H1 (cell line): ENCODE measurements at regions not wholly inside any gene's neighbourhood (a gene's known extent, or its start where the extent isn't known, plus 50 kb on each side); places are given as distances from the start of the nearest gene placed in this dataset.

Source experiments
- CHD2 ChIP-seq: IDR thresholded peaks from 2 replicates; pipeline ENCODE4 v1.6.1; 2012; ENCODE audit warnings: low read length, improper control_type of control experiment
- GABPA ChIP-seq: IDR thresholded peaks from 2 replicates; pipeline ENCODE4 v1.6.1; 2011; ENCODE audit warnings: mild to moderate bottlenecking, low read length, moderate library complexity, borderline replicate concordance; ENCODE audit not compliant: insufficient read depth
- KDM1A ChIP-seq: fragments of 200-600, 300-600 bp; sonication (generic); IDR thresholded peaks from 2 replicates; pipeline ENCODE4 v1.7.1; 2016; ENCODE audit warnings: mild to moderate bottlenecking, low read length, borderline replicate concordance
- KDM4A ChIP-seq: IDR thresholded peaks from one replicate; pipeline ENCODE4 v1.7.1; 2012; ENCODE audit warnings: low read depth, mild to moderate bottlenecking, moderate library complexity, low read length, inconsistent platforms; ENCODE audit not compliant: severe bottlenecking
- KDM5A ChIP-seq: fragments of 200-600 bp; IDR thresholded peaks from 2 replicates; pipeline ENCODE4 v1.7.1; 2012; ENCODE audit warnings: mild to moderate bottlenecking, low read length, inconsistent platforms, mixed read lengths
- TF ChIP-seq, protein P1 (sequence below): IDR thresholded peaks from 2 replicates; pipeline ENCODE4 v1.6.1; 2012; ENCODE audit warnings: inconsistent platforms

DNA sequence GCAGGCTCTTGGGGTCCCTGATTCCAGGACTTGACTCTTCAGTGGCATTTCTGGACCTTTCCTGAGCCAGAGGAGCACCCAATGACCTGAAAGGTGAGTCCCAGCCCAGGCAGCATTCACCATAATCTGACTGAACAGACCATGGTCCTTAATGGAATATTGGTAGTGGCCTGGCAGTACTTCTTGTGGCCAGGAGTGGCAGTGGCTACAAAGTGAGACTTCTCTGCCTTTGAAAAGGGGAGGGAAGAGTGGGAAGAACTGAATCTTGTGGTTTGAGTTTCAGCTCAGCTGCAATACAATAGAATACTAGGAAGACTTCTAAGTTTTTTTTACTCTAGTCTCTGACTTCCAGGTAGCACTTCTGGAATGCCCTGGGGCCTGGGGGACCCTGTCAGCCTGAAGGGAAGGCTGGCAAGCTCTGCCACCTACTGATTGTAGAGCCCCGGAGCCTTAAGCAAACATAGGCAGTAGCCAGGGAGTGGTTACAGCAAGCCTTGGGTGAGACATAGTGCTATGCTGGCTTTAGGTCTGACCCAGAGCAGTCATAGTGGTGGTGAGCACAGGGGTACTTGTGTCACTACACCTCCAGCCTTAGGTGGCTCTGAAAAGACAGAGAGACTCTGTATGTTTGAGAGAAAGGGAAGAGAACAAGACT, 674.2 kb upstream of the MANEA start (continued):
- no peak for TF ChIP-seq GABPA
- TF ChIP-seq KDM1A, result no peak
- no peak for TF ChIP-seq KDM4A
- no peak for TF ChIP-seq CHD2
- TF ChIP-seq, protein P1, sequence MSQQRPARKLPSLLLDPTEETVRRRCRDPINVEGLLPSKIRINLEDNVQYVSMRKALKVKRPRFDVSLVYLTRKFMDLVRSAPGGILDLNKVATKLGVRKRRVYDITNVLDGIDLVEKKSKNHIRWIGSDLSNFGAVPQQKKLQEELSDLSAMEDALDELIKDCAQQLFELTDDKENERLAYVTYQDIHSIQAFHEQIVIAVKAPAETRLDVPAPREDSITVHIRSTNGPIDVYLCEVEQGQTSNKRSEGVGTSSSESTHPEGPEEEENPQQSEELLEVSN, result no peak
- no peak for TF ChIP-seq KDM5A
